ENCODE measurements at regions not wholly inside any gene's neighbourhood (a gene's known extent, or its start where the extent isn't known, plus 50 kb on each side); places are given as distances from the start of the nearest gene placed in this dataset.

- dilution Hi-C loops (cut with HindIII; ENCODE audit: low sequenced_read_pairs, unreplicated experiment) (no loop called here), intact Hi-C loops (cut with micrococcal nuclease) (no loop called here), in situ Hi-C loops (cut with MboI; ENCODE audit: low sequenced_read_pairs) (no loop called here)
- Histone ChIP-seq H3K18ac (ENCODE audit: low read depth, low read length) (no peak overlapping the region), H4K8ac (ENCODE audit: low read depth in 2 of 2, low read length in 2 of 2) (no peak overlapping the region), H3K56ac (ENCODE audit: extremely low read depth, insufficient read depth, low read length) (no peak overlapping the region), H3K14ac (replicated peaks; ENCODE audit: low read depth, low read length) (no peak overlapping the region), H2BK20ac (ENCODE audit: low read depth, low read length) (no peak overlapping the region), H2AFZ (replicated peaks; ENCODE audit: low read length, poor library complexity) (no peak overlapping the region), H2AK9ac (replicated peaks; ENCODE audit: low read depth, low read length, poor library complexity) (no peak overlapping the region), H2BK120ac (ENCODE audit: low read depth, low read length) (no peak overlapping the region), H3K9me1 (ENCODE audit: insufficient read depth, low read length) (no peaks in the 10 kb centered on the region), H3K23ac (ENCODE audit: low read depth, low read length) (no peak overlapping the region), H4K20me1 (ENCODE audit: insufficient read depth, low read length) (no peaks in the 10 kb centered on the region), H2BK15ac (ENCODE audit: low read depth, low read length) (no peak overlapping the region), H2BK5ac (ENCODE audit: low read depth, low read length, poor library complexity, severe bottlenecking) (no peak overlapping the region), H3K27me3 (ENCODE audit: control insufficient read depth, insufficient read depth, low read length) (no peaks in the 10 kb centered on the region), H3K79me1 (ENCODE audit: low read depth in 1 of 2, low read length in 2 of 2) (no peaks in the 10 kb centered on the region), H4K5ac (ENCODE audit: low read depth, low read length) (no peak overlapping the region), H3K4me1 (ENCODE audit: control insufficient read depth, insufficient read depth, low read length) (no peaks in the 10 kb centered on the region), H3K9ac (ENCODE audit: low read depth, low read length) (no peak overlapping the region), H2AK5ac (ENCODE audit: low read depth, low read length) (no peak overlapping the region), H3K27ac (ENCODE audit: insufficient read depth, low read length) (no peak overlapping the region), H4K91ac (ENCODE audit: insufficient read depth, low read depth, low read length) (no peak overlapping the region), H3K4me2 (ENCODE audit: low read depth, low read length) (no peak overlapping the region), H3K9me3 (ENCODE audit: control insufficient read depth, insufficient read depth, low read length) (peaks cover 7% of the 10 kb centered on the region), H3K4me3 (ENCODE audit: insufficient read depth, low read depth, low read length) (no peak overlapping the region), H3K4ac (ENCODE audit: low read depth, low read length) (no peak overlapping the region), H3K36me3 (ENCODE audit: control insufficient read depth, insufficient read depth, low read length) (no peaks in the 10 kb centered on the region)
- TF ChIP-seq RFX5 (IDR thresholded peaks at IDR 0.05; ENCODE audit: low read depth, low read length) = no peak
- CTCF ChIA-PET = no interaction called here
- DNase-seq (no peak), ATAC-seq (ENCODE audit: low read depth) (no peak)
- no TSS peak for BruUV-seq (replicated peaks)
- POLR2A ChIA-PET (ENCODE audit: unreplicated experiment) = no interaction called here
Measured at GRCh38 chr13:81757348-81757970, 1416.5 kb upstream of the SPRY2 start.

Measured in IMR-90 (cell line).